Adrenal gland (tissue), 9 donors: ENCODE measurements at regions not wholly inside any gene's neighbourhood (a gene's known extent, or its start where the extent isn't known, plus 50 kb on each side); places are given as distances from the start of the nearest gene placed in this dataset.

Experiments used
- DNase-seq, 7 donors: peaks; one replicate each; pipeline ENCODE4 v3.0.0-alpha.2; 2019 to 2020
- H3K27ac ChIP-seq, 5 donors: fragments of 200-600 bp; sonication (generic) in 4 of 5; 1 replicate in 3 of 5; 2 replicates in 2 of 5; pipeline versions ENCODE4 v1.5.1 to v1.8.0; 2016 to 2020; ENCODE audit warnings: mild to moderate bottlenecking in 1 of 5
- H3K27me3 ChIP-seq: fragments of 200-600 bp; 2 replicates; pipeline ENCODE4 v1.8.0; 2021
- H3K36me3 ChIP-seq, 2 donors: fragments of 200-600 bp; replicated peaks in 1 of 2; 1 replicate in 1 of 2; 2 replicates in 1 of 2; pipeline versions ENCODE4 v1.5.1 to v1.8.0; 2018 to 2022
- H3K4me1 ChIP-seq, 2 donors: fragments of 200-600 bp; replicated peaks in 1 of 2; 1 replicate in 1 of 2; 2 replicates in 1 of 2; pipeline versions ENCODE4 v1.5.1 to v1.8.0; 2018 to 2021
- H3K4me3 ChIP-seq, 4 donors: fragments of 200-600 bp; sonication (generic) in 3 of 4; one replicate each; pipeline ENCODE4 v1.5.1; 2016 to 2018
- H3K9me3 ChIP-seq, 3 donors: fragments of 200-600 bp; sonication (generic) in 1 of 3; replicated peaks in 1 of 3; 1 replicate in 2 of 3; 2 replicates in 1 of 3; pipeline versions ENCODE4 v1.5.1 to v1.8.0; 2016 to 2021
- CTCF ChIP-seq, 6 experiments: fragments of 450-650 bp in 4 of 6; fragments of 200-600 bp in 2 of 6; sonication (generic) in 1 of 6; IDR thresholded peaks; 1 replicate in 5 of 6; 2 replicates in 1 of 6; pipeline versions ENCODE4 v1.5.1 to v1.8.0; 2016 to 2021; ENCODE audit warnings: antibody characterized with exemption in 6 of 6, mild to moderate bottlenecking in 2 of 6, moderate library complexity in 1 of 6
- POLR2A ChIP-seq, 2 donors: fragments of 450-650 bp; IDR thresholded peaks; one replicate each; pipeline ENCODE4 v1.6.1; 2017; ENCODE audit warnings: antibody characterized with exemption in 2 of 2, mild to moderate bottlenecking in 2 of 2, moderate library complexity in 1 of 2
- WGBS, 4 donors: extraction: QIAGEN DNeasy Blood & Tissue Kit in 2 of 4; methylation state at CpG; one replicate each; pipeline versions ENCODE4 v1.1.5 to v1.1.7; 2013 to 2017; 5-methylcytosine and 5-hydroxymethylcytosine counted together
- intact Hi-C, 2 donors: fragments of 100-400 bp; cut with DNase I; formaldehyde crosslinking; loops; one replicate each; pipeline versions ENCODE4 v1.14.1 to v1.15.0; 2022 to 2023
- donor health status: healthy with polysubstance abuse.
- donor health status: Bipolar disorder and iron deficiency.
- donor health status: DM: yes; HTN: yes; CAD: no.
- donor health status: DM: no; HTN: no; CAD: no.
- donor health status: DM: no; HTN: no; CAD: no.

GRCh38 chr3:43857361-43858293 is 166.9 kb downstream of the ABHD5 start:
- TF ChIP-seq POLR2A (IDR thresholded peaks at IDR 0.05), result no peak
- TF ChIP-seq CTCF (IDR thresholded peaks at IDR 0.05), result no peak
- 56 to 70% (median 66%) methylated on average over 2 to 6 of the region's 6 CpGs for WGBS, 4 donors
- Histone ChIP-seq H3K36me3 (no peaks in the 10 kb centered on the region), H3K9me3 (no peaks in the 10 kb centered on the region), H3K27me3 (peaks cover 9% of the 10 kb centered on the region), H3K27ac (no peak overlapping the region), H3K4me1 (no peaks in the 10 kb centered on the region), H3K4me3 (no peak overlapping the region)
- intact Hi-C loops, result no loop called here
- DNase-seq, result no peak

- peaks cover 9% of the 10 kb centered on the region for H3K27me3 ChIP-seq
- WGBS, 4 donors, result 16 to 27% (median 22%) methylated on average over 14 of the region's 14 CpGs
These were observed 167.6 kb downstream of the ABHD5 start for GRCh38 chr3:43858294-43858701.

GRCh38 chr3:43859766-43860165 is 169.0 kb downstream of the ABHD5 start:
- H3K27ac ChIP-seq, result no peak overlapping the region
- DNase-seq, result no peak
- no peaks in the 10 kb centered on the region for H3K36me3 ChIP-seq
- intact Hi-C loops, result no loop called here
- H3K4me1 ChIP-seq, result no peaks in the 10 kb centered on the region
- peaks cover 6% of the 10 kb centered on the region for H3K27me3 ChIP-seq
- no peaks in the 10 kb centered on the region for H3K9me3 ChIP-seq
- H3K4me3 ChIP-seq, result no peak overlapping the region
- WGBS, 4 donors, result 75 to 94% (median 82%) methylated on average over 3 of the region's 3 CpGs
- no peak for TF ChIP-seq CTCF (IDR thresholded peaks at IDR 0.05)
- no peak for TF ChIP-seq POLR2A (IDR thresholded peaks at IDR 0.05)

More at GRCh38 chr3:43858294-43858701, 167.6 kb downstream of the ABHD5 start:
- H3K36me3 ChIP-seq, result no peaks in the 10 kb centered on the region
- no peak for DNase-seq
- intact Hi-C loops, result no loop called here
- H3K4me3 ChIP-seq, result no peak overlapping the region
- no peak for TF ChIP-seq CTCF (IDR thresholded peaks at IDR 0.05)
- TF ChIP-seq POLR2A (IDR thresholded peaks at IDR 0.05), result no peak
- no peaks in the 10 kb centered on the region for H3K4me1 ChIP-seq
- H3K27ac ChIP-seq, result no peak overlapping the region
- H3K9me3 ChIP-seq, result no peaks in the 10 kb centered on the region

GRCh38 chr3:43861635-43862034 is 170.9 kb downstream of the ABHD5 start:
- DNase-seq, result no peak
- H3K4me1 ChIP-seq, result no peaks in the 10 kb centered on the region
- no peaks in the 10 kb centered on the region for H3K27me3 ChIP-seq
- intact Hi-C loops, result no loop called here
- H3K36me3 ChIP-seq, result no peaks in the 10 kb centered on the region
- H3K9me3 ChIP-seq, result no peaks in the 10 kb centered on the region
- H3K4me3 ChIP-seq, result no peak overlapping the region
- H3K27ac ChIP-seq, result no peak overlapping the region
- WGBS, 4 donors, result 94 to 100% (median 96%) methylated on average over 2 to 3 of the region's 3 CpGs
- TF ChIP-seq POLR2A (IDR thresholded peaks at IDR 0.05), result no peak
- TF ChIP-seq CTCF (IDR thresholded peaks at IDR 0.05), result no peak
